Fibroblast of villous mesenchyme (primary cell): ENCODE measurements at regions not wholly inside any gene's neighbourhood (a gene's known extent, or its start where the extent isn't known, plus 50 kb on each side); places are given as distances from the start of the nearest gene placed in this dataset.

Experiments
- DNase-seq: peaks from one replicate; pipeline ENCODE4 v3.0.0-alpha.2; 2010; ENCODE audit warnings: low read depth
- H3K4me3 ChIP-seq: 2 replicates; pipeline ENCODE4 v1.5.1; 2011; ENCODE audit warnings: low read depth, mild to moderate bottlenecking, low read length
- CTCF ChIP-seq: IDR thresholded peaks from 2 replicates; pipeline ENCODE4 v1.5.1; 2012; ENCODE audit warnings: low read depth, mild to moderate bottlenecking, low read length; ENCODE audit not compliant: insufficient read depth

GRCh38 chr6:156026486-156027247 is 571.0 kb upstream of the NOX3 start:
- no peak overlapping the region for H3K4me3 ChIP-seq
- no peak for TF ChIP-seq CTCF
- no peak for DNase-seq

- no peak for DNase-seq
- no peak for TF ChIP-seq CTCF
- H3K4me3 ChIP-seq, result no peak overlapping the region
These were observed 568.7 kb upstream of the NOX3 start for GRCh38 chr6:156024339-156024738.

GRCh38 chr6:156021746-156022396 is 566.2 kb upstream of the NOX3 start:
- TF ChIP-seq CTCF, result no peak
- no peak overlapping the region for H3K4me3 ChIP-seq
- peak; percentile 47 for DNase-seq

- no peak for TF ChIP-seq CTCF
- no peak overlapping the region for H3K4me3 ChIP-seq
- DNase-seq, result peak; percentile 45
These were observed 562.2 kb upstream of the NOX3 start for GRCh38 chr6:156017838-156018237.

GRCh38 chr6:156016186-156016976 is 560.7 kb upstream of the NOX3 start:
- no peak overlapping the region for H3K4me3 ChIP-seq
- TF ChIP-seq CTCF, result no peak
- DNase-seq, result peak; percentile 25

- no peak for DNase-seq
- no peak for TF ChIP-seq CTCF
- H3K4me3 ChIP-seq, result no peak overlapping the region
These were observed 557.5 kb upstream of the NOX3 start for GRCh38 chr6:156013155-156013554.
